ENCODE measurements at regions not wholly inside any gene's neighbourhood (a gene's known extent, or its start where the extent isn't known, plus 50 kb on each side); places are given as distances from the start of the nearest gene placed in this dataset.
A peak's percentile ranks its signal among the peaks of the same experiment; 100 is the strongest.
"Not testable (repeated sequence)": the region's sequence is repeated elsewhere in the genome, so short reads cannot be mapped to it uniquely, and the experiment has no call there.

GRCh38 chr1:221988829-221989228 is 246.9 kb upstream of the DUSP10 start:
- ATAC-seq, result no peak
- H3K27me3 Mint-ChIP-seq, result no peaks in the 10 kb centered on the region
- DNase-seq, result no peak
- H3K4me3 Mint-ChIP-seq, result no peak overlapping the region
- peaks cover 29% of the 10 kb centered on the region for H3K4me1 Mint-ChIP-seq
- H3K9me3 Mint-ChIP-seq, result peaks cover 5% of the 10 kb centered on the region
- no peaks in the 10 kb centered on the region for H3K36me3 Mint-ChIP-seq (ENCODE audit: low read depth)
- H3K27ac Mint-ChIP-seq, result no peak overlapping the region

- Mint-ChIP-seq H3K4me1 (peaks cover 22% of the 10 kb centered on the region), H3K36me3 (ENCODE audit: low read depth) (no peaks in the 10 kb centered on the region), H3K27me3 (peaks cover 6% of the 10 kb centered on the region), H3K27ac (peak overlapping the region; percentile 32), H3K9me3 (peaks cover 5% of the 10 kb centered on the region), H3K4me3 (no peak overlapping the region)
- DNase-seq (no peak), ATAC-seq (peak; percentile 42)
Observed at GRCh38 chr1:221987860-221988520, 246.1 kb upstream of the DUSP10 start.

- H3K4me3 Mint-ChIP-seq, result no peak overlapping the region
- H3K4me1 Mint-ChIP-seq, result peaks cover 7% of the 10 kb centered on the region
- peaks cover 14% of the 10 kb centered on the region for H3K27me3 Mint-ChIP-seq
- H3K36me3 Mint-ChIP-seq (ENCODE audit: low read depth), result no peaks in the 10 kb centered on the region
- no peak for ATAC-seq
- H3K9me3 Mint-ChIP-seq, result peaks cover 5% of the 10 kb centered on the region
- DNase-seq, result no peak
- peak overlapping the region; percentile 5 for H3K27ac Mint-ChIP-seq
Observed at GRCh38 chr1:221983444-221983843, 241.6 kb upstream of the DUSP10 start.

DNA sequence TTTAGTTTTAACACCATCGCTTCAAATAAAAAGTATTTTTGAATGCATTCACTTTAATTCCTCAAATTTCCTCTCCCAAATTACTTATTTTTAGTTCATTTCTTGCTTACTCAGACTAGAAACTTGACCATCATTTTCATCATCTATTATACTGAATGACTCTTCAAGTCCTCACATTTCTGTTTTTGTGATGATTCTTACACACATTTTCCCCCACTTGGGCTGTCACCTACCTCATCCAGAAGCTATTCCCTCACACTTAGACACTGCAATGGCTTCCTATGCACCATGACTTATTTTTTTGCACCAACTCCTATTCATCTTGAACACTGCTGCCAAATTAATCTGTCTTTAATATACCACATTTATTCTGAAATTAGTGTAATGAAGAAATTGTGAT is 239.6 kb upstream of the DUSP10 start:
- no peak overlapping the region for H3K27ac Mint-ChIP-seq
- H3K36me3 Mint-ChIP-seq (ENCODE audit: low read depth), result no peaks in the 10 kb centered on the region
- ATAC-seq, result no peak
- peaks cover 14% of the 10 kb centered on the region for H3K27me3 Mint-ChIP-seq
- DNase-seq, result no peak
- H3K4me3 Mint-ChIP-seq, result no peak overlapping the region
- H3K4me1 Mint-ChIP-seq, result peaks cover 5% of the 10 kb centered on the region
- H3K9me3 Mint-ChIP-seq, result no peaks in the 10 kb centered on the region

DNA sequence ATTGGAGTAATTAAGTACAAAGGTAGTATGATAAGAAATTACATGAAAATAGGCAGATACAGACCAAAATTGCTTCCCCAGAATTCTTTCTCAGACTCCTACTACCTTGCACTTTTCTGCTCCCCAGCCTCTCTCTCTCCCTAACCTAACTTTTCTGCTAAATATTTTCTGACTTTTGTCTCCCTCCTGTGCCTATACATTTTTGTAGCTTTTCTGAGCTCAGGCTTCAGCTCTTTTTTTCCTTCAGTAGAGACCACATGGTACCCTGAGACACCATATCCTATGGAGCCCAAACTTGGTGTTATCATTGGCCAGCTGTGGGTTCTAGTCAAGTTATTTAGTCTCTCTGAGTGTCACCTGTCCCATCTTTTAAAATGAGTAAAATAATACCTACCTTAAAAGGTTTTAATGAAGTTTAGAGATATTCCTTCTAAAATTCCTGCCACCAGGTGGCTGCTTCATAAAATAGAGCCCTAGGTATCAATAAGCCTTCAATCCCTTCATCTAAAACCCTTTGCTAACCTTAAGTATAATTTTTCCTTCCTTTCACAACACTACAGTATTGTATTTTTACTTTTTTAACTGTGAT is 237.6 kb upstream of the DUSP10 start:
- no peak for ATAC-seq
- H3K4me1 Mint-ChIP-seq, result peaks cover 5% of the 10 kb centered on the region
- DNase-seq, result no peak
- H3K36me3 Mint-ChIP-seq (ENCODE audit: low read depth), result no peaks in the 10 kb centered on the region
- no peaks in the 10 kb centered on the region for H3K9me3 Mint-ChIP-seq
- H3K27ac Mint-ChIP-seq, result no peak overlapping the region
- peaks cover 14% of the 10 kb centered on the region for H3K27me3 Mint-ChIP-seq
- H3K4me3 Mint-ChIP-seq, result no peak overlapping the region

GRCh38 chr1:221978631-221979334 is 236.9 kb upstream of the DUSP10 start:
- H3K9me3 Mint-ChIP-seq; DNase-seq; H3K4me1 Mint-ChIP-seq; ATAC-seq; H3K27ac Mint-ChIP-seq; H3K36me3 Mint-ChIP-seq (ENCODE audit: low read depth); H3K4me3 Mint-ChIP-seq: not testable (repeated sequence)
- H3K27me3 Mint-ChIP-seq, result peaks cover 14% of the 10 kb centered on the region

- H3K27ac Mint-ChIP-seq; ATAC-seq; H3K36me3 Mint-ChIP-seq (ENCODE audit: low read depth); H3K9me3 Mint-ChIP-seq; H3K4me1 Mint-ChIP-seq; H3K4me3 Mint-ChIP-seq; H3K27me3 Mint-ChIP-seq; DNase-seq: not testable (repeated sequence)
Observed at GRCh38 chr1:221973787-221974186, 231.9 kb upstream of the DUSP10 start.

- H3K4me1 Mint-ChIP-seq, result no peaks in the 10 kb centered on the region
- H3K27ac Mint-ChIP-seq, result no peak overlapping the region
- ATAC-seq (no peak), DNase-seq (no peak)
- no peak overlapping the region for H3K4me3 Mint-ChIP-seq
- H3K36me3 Mint-ChIP-seq (ENCODE audit: low read depth), result no peaks in the 10 kb centered on the region
- H3K9me3 Mint-ChIP-seq, result no peaks in the 10 kb centered on the region
- H3K27me3 Mint-ChIP-seq, result no peaks in the 10 kb centered on the region
Observed at GRCh38 chr1:221972276-221973235, 230.7 kb upstream of the DUSP10 start.

DNA sequence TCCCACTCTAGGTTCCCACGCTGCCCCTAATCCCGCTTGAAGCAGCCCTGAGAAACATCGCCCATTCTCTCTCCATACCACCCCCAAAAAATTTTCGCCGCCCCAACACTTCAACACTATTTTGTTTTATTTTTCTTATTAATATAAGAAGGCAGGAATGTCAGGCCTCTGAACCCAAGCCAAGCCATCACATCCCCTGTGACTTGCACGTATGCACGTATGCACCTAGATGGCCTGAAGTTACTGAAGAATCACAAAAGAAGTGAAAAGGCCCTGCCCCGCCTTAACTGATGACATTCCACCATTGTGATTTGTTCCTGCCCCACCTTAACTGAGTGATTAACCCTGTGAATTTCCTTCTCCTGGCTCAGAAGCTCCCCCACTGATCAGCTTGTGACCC is 229.1 kb upstream of the DUSP10 start:
- not testable (repeated sequence) for ATAC-seq; H3K27ac Mint-ChIP-seq; H3K36me3 Mint-ChIP-seq (ENCODE audit: low read depth); H3K4me1 Mint-ChIP-seq; H3K4me3 Mint-ChIP-seq; H3K27me3 Mint-ChIP-seq; DNase-seq; H3K9me3 Mint-ChIP-seq

- H3K4me1 Mint-ChIP-seq; ATAC-seq; H3K36me3 Mint-ChIP-seq (ENCODE audit: low read depth); H3K4me3 Mint-ChIP-seq; H3K27ac Mint-ChIP-seq; H3K9me3 Mint-ChIP-seq; DNase-seq; H3K27me3 Mint-ChIP-seq: not testable (repeated sequence)
Observed at GRCh38 chr1:221969298-221969858, 227.5 kb upstream of the DUSP10 start.

- not testable (repeated sequence) for H3K4me3 Mint-ChIP-seq; DNase-seq; H3K9me3 Mint-ChIP-seq; H3K27me3 Mint-ChIP-seq; H3K36me3 Mint-ChIP-seq (ENCODE audit: low read depth); ATAC-seq; H3K4me1 Mint-ChIP-seq; H3K27ac Mint-ChIP-seq
Observed at GRCh38 chr1:221967538-221967937, 225.6 kb upstream of the DUSP10 start.

- not testable (repeated sequence) for H3K27me3 Mint-ChIP-seq; ATAC-seq; H3K27ac Mint-ChIP-seq; H3K36me3 Mint-ChIP-seq (ENCODE audit: low read depth); H3K4me3 Mint-ChIP-seq; DNase-seq; H3K4me1 Mint-ChIP-seq; H3K9me3 Mint-ChIP-seq
Observed at GRCh38 chr1:221966888-221967287, 225.0 kb upstream of the DUSP10 start.

GRCh38 chr1:221965891-221966290 is 224.0 kb upstream of the DUSP10 start:
- H3K27me3 Mint-ChIP-seq; H3K4me3 Mint-ChIP-seq; H3K27ac Mint-ChIP-seq; H3K36me3 Mint-ChIP-seq (ENCODE audit: low read depth); ATAC-seq; H3K9me3 Mint-ChIP-seq; DNase-seq: not testable (repeated sequence)
- H3K4me1 Mint-ChIP-seq, result peaks cover 18% of the 10 kb centered on the region

- no peaks in the 10 kb centered on the region for H3K27me3 Mint-ChIP-seq
- no peaks in the 10 kb centered on the region for H3K36me3 Mint-ChIP-seq (ENCODE audit: low read depth)
- no peak overlapping the region for H3K27ac Mint-ChIP-seq
- no peak overlapping the region for H3K4me3 Mint-ChIP-seq
- ATAC-seq, result no peak
- DNase-seq, result no peak
- H3K4me1 Mint-ChIP-seq, result peaks cover 24% of the 10 kb centered on the region
- H3K9me3 Mint-ChIP-seq, result no peaks in the 10 kb centered on the region
Observed at GRCh38 chr1:221965252-221965651, 223.4 kb upstream of the DUSP10 start.
